GM12891 (cell line): ENCODE measurements at regions not wholly inside any gene's neighbourhood (a gene's known extent, or its start where the extent isn't known, plus 50 kb on each side); places are given as distances from the start of the nearest gene placed in this dataset.

Experiments used
- POLR2A ChIP-seq: IDR thresholded peaks from 2 replicates; pipeline ENCODE4 v1.6.1; 2011; ENCODE audit warnings: low read depth, low read length, control low read depth
- POLR2AphosphoS5 ChIP-seq: IDR thresholded peaks from 2 replicates; pipeline ENCODE4 v1.6.1; 2011; ENCODE audit warnings: low read depth, low read length, control low read depth
- POU2F2 ChIP-seq: IDR thresholded peaks from 2 replicates; pipeline ENCODE4 v1.6.1; 2011; ENCODE audit warnings: low read depth, mild to moderate bottlenecking, control low read depth, low read length, moderate library complexity
- SPI1 ChIP-seq: IDR thresholded peaks from 2 replicates; pipeline ENCODE4 v1.6.1; 2011; ENCODE audit warnings: low read depth, low read length, control low read depth
- TAF1 ChIP-seq: IDR thresholded peaks from 2 replicates; pipeline ENCODE4 v1.6.1; 2011; ENCODE audit warnings: low read depth, low read length, control low read depth

GRCh38 chr13:40127476-40127875 is 472.0 kb downstream of the COG6 start:
- TF ChIP-seq POLR2A: no peak
- TF ChIP-seq TAF1: no peak
- TF ChIP-seq SPI1: no peak
- TF ChIP-seq POLR2AphosphoS5: no peak
- TF ChIP-seq POU2F2: no peak
